Right lobe of liver (tissue), 6 donors: ENCODE measurements at regions not wholly inside any gene's neighbourhood (a gene's known extent, or its start where the extent isn't known, plus 50 kb on each side); places are given as distances from the start of the nearest gene placed in this dataset.

Experiments
- ATAC-seq, 4 donors: fragments of 200-7000 bp; cut with Tn5 transposase; one replicate each; pipeline ENCODE4 v1.9.1; 2020; ENCODE audit warnings: mild to moderate bottlenecking in 4 of 4, moderate library complexity in 4 of 4
- DNase-seq, 3 donors: peaks; one replicate each; pipeline ENCODE4 v3.0.0-alpha.2; 2020
- H3K27ac ChIP-seq, 3 donors: fragments of 200-600 bp; one replicate each; pipeline ENCODE4 v1.8.0; 2022
- H3K27me3 ChIP-seq, 2 donors: fragments of 200-600 bp; one replicate each; pipeline ENCODE4 v1.8.0; 2022
- H3K36me3 ChIP-seq, 4 donors: fragments of 200-600 bp; sonication (generic) in 1 of 4; one replicate each; pipeline versions ENCODE4 v1.5.1 to v1.8.0; 2017 to 2022; ENCODE audit warnings: control low read depth in 1 of 4
- H3K4me1 ChIP-seq, 4 donors: fragments of 200-600 bp; sonication (generic) in 1 of 4; one replicate each; pipeline versions ENCODE4 v1.5.1 to v1.8.0; 2017 to 2022; ENCODE audit warnings: control low read depth in 1 of 4
- H3K4me3 ChIP-seq, 3 donors: fragments of 200-600 bp; one replicate each; pipeline ENCODE4 v1.8.0; 2022
- H3K9me3 ChIP-seq, 4 donors: fragments of 200-600 bp; sonication (generic) in 1 of 4; one replicate each; pipeline versions ENCODE4 v1.5.1 to v1.8.0; 2017 to 2022; ENCODE audit warnings: control low read depth in 1 of 4
- POLR2A ChIP-seq: fragments of 450-650 bp; IDR thresholded peaks from one replicate; pipeline ENCODE4 v1.6.1; 2017; ENCODE audit warnings: antibody characterized with exemption, mild to moderate bottlenecking
- WGBS: methylation state at CpG from one replicate; pipeline ENCODE4 v1.1.6; 2018; ENCODE audit warnings: low coverage, low lambda C conversion rate; ENCODE audit not compliant: insufficient coverage; ENCODE audit errors: missing lambda C conversion rate; 5-methylcytosine and 5-hydroxymethylcytosine counted together
- intact Hi-C, 2 donors: fragments of 100-400 bp; cut with DNase I; formaldehyde crosslinking; loops; one replicate each; pipeline versions ENCODE4 v1.11.2 to v1.14.1; 2022
- TF ChIP-seq, protein P1 (sequence below), 4 donors: fragments of 200-600 bp in 3 of 4; fragments of 450-650 bp in 1 of 4; IDR thresholded peaks; one replicate each; pipeline versions ENCODE4 v1.5.1 to v1.8.0; 2016 to 2022; ENCODE audit warnings: antibody characterized with exemption in 4 of 4, mild to moderate bottlenecking in 2 of 4
- donor health status: DM: no; HTN: yes; CAD: no.
- donor health status: DM: no; HTN: no; CAD: no.
- donor health status: DM: no; HTN: no; CAD: no.
- donor health status: DM: no; HTN: yes; CAD: no.
- donor health status: DM: no; HTN: yes; CAD: no.

DNA sequence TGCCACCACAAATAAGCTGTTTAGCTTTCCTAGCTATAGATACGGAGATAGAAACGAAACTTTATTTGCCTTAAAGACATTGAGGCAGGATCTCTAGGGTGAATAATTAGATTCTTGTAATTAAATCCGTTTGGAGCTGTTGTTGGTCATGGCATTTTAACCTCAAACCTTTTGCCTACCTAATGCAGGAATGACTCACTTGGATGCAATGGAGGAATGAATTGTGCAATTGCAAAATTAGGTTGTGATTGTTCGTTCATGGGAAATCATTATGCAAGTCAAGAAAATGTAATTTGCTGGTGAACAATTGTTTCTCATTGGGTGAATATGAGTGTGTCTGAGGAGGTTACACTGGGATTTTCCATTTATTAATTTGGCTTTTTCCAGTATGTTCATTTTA lies 703.5 kb downstream of the GATA3 start:
- Histone ChIP-seq H3K4me3 (no peak overlapping the region), H3K4me1 (no peaks in the 10 kb centered on the region), H3K27ac (no peak overlapping the region), H3K36me3 (no peaks in the 10 kb centered on the region), H3K27me3 (no peaks in the 10 kb centered on the region), H3K9me3 (no peaks in the 10 kb centered on the region)
- DNase-seq (no peak), ATAC-seq (no peak)
- intact Hi-C loops, result no loop called here
- 23% methylated on average over 4 of the region's 4 CpGs for WGBS
- TF ChIP-seq, protein P1, sequence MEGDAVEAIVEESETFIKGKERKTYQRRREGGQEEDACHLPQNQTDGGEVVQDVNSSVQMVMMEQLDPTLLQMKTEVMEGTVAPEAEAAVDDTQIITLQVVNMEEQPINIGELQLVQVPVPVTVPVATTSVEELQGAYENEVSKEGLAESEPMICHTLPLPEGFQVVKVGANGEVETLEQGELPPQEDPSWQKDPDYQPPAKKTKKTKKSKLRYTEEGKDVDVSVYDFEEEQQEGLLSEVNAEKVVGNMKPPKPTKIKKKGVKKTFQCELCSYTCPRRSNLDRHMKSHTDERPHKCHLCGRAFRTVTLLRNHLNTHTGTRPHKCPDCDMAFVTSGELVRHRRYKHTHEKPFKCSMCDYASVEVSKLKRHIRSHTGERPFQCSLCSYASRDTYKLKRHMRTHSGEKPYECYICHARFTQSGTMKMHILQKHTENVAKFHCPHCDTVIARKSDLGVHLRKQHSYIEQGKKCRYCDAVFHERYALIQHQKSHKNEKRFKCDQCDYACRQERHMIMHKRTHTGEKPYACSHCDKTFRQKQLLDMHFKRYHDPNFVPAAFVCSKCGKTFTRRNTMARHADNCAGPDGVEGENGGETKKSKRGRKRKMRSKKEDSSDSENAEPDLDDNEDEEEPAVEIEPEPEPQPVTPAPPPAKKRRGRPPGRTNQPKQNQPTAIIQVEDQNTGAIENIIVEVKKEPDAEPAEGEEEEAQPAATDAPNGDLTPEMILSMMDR (IDR thresholded peaks at IDR 0.05), result no peak
- TF ChIP-seq POLR2A, result no peak

DNA sequence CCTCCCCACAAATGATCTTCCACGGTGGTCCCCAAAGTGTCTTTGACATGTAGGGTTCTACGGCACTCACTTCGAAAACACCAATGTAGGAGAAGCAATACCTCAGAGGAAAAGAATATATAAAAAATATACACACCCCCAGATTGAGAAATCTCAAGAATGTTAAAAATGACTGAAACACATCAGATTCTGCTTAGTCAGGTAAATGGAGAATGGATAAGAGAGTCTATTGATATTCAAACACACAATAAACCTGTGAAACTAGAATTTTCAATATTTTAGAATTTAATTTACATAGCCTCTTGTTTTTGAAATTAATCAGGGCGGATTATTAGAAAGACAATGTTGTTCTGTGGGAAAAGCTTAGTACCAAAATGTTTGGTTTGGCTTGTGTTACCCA lies 712.4 kb downstream of the GATA3 start:
- WGBS, result 65% methylated on average over 4 of the region's 4 CpGs
- TF ChIP-seq, protein P1 (IDR thresholded peaks at IDR 0.05), result no peak
- no peak for TF ChIP-seq POLR2A

DNA sequence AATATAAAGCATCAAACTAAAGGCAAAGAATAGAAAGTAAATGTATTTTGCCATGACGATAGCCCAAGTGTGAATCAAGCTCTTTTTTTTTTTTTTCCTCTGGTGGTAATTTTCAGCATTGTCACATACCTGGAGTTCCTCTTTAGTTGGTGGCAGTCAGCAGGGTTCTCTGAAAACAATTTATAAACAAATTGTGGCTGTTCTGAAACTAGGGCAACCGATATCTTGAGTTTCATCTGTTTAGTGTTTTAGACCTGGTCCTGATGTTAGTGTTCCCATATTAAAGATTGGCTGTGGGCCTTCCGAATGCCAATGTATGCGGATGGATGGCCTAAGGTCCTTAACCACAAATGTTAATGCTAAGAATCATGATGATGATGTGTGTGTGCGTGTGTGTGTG lies 713.1 kb downstream of the GATA3 start:
- no peaks in the 10 kb centered on the region for H3K4me1 ChIP-seq
- WGBS, result 51% methylated on average over 5 of the region's 5 CpGs
- no peak for ATAC-seq

More for the DNA sequence above, 712.4 kb downstream of the GATA3 start:
- Histone ChIP-seq H3K4me3 (no peak overlapping the region), H3K9me3 (no peaks in the 10 kb centered on the region), H3K27ac (no peak overlapping the region), H3K27me3 (no peaks in the 10 kb centered on the region), H3K4me1 (no peaks in the 10 kb centered on the region), H3K36me3 (no peaks in the 10 kb centered on the region)
- intact Hi-C loops, result no loop called here
- DNase-seq (no peak), ATAC-seq (no peak)

DNA sequence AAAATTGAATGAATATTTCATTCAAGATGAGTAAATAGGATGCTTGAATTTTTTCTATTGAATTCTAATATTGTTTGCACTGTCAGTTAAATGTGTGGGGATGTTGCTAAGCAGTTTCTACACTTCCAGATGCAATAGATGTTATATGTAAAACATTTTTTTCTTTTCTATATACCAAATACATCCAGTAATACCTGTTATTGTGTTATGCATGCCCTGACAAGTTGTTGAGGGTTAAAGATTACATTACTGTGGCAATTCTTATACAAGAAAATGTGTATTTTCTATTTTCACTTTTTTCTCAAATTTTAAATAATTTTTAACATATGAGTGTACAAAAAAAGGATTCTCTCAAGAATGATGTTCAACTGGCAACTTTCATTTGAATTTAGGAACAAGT lies 713.9 kb downstream of the GATA3 start:
- no peak for TF ChIP-seq POLR2A
- TF ChIP-seq, protein P1 (IDR thresholded peaks at IDR 0.05), result no peak
- H3K27me3 ChIP-seq, result no peaks in the 10 kb centered on the region
- no peak for ATAC-seq
- H3K36me3 ChIP-seq, result no peaks in the 10 kb centered on the region
- H3K27ac ChIP-seq, result no peak overlapping the region
- H3K9me3 ChIP-seq, result no peaks in the 10 kb centered on the region
- no peaks in the 10 kb centered on the region for H3K4me1 ChIP-seq
- intact Hi-C loops, result no loop called here
- H3K4me3 ChIP-seq, result no peak overlapping the region
- DNase-seq, result no peak

More for the DNA sequence above, 713.1 kb downstream of the GATA3 start:
- H3K27me3 ChIP-seq, result no peaks in the 10 kb centered on the region
- intact Hi-C loops, result no loop called here
- no peaks in the 10 kb centered on the region for H3K9me3 ChIP-seq
- no peak overlapping the region for H3K4me3 ChIP-seq
- H3K27ac ChIP-seq, result no peak overlapping the region
- DNase-seq, result no peak
- no peaks in the 10 kb centered on the region for H3K36me3 ChIP-seq
- no peak for TF ChIP-seq POLR2A
- TF ChIP-seq, protein P1 (IDR thresholded peaks at IDR 0.05), result no peak

DNA sequence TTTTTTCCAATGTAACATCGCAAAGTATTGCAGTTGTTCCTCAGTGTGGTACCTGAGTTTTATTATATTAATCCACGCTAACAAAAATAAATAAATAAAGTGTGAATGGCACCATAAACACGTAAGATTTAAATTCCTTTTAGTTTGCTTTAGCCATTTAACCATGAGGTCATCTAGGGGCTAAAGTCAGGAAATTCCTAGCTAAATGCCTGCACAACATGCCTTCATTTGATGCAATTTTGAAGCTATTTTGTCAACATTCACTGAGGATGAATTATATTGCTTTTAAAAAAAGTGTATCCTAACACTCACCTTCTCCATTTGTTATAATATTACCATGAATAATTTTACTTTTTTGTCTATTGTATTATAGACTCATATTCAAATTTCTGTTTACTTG lies 714.4 kb downstream of the GATA3 start:
- Histone ChIP-seq H3K9me3 (no peaks in the 10 kb centered on the region), H3K27me3 (no peaks in the 10 kb centered on the region), H3K4me3 (no peak overlapping the region), H3K36me3 (no peaks in the 10 kb centered on the region), H3K4me1 (no peaks in the 10 kb centered on the region), H3K27ac (no peak overlapping the region)
- TF ChIP-seq POLR2A, result no peak
- TF ChIP-seq, protein P1 (IDR thresholded peaks at IDR 0.05), result no peak
- WGBS, result 42% methylated on average over 3 of the region's 3 CpGs
- intact Hi-C loops, result no loop called here
- ATAC-seq, result no peak
- DNase-seq, result no peak
